ENCODE measurements at regions not wholly inside any gene's neighbourhood (a gene's known extent, or its start where the extent isn't known, plus 50 kb on each side); places are given as distances from the start of the nearest gene placed in this dataset.

- Histone ChIP-seq H3K27me3 (ENCODE audit: insufficient read depth, poor library complexity, severe bottlenecking) (no peaks in the 10 kb centered on the region), H3K4me3 (replicated peaks; ENCODE audit: insufficient read depth, low read length) (no peak overlapping the region)
- TF ChIP-seq CTCF (IDR thresholded peaks at IDR 0.05; ENCODE audit: insufficient read depth, low read length), result no peak
- no peak for TF ChIP-seq REST (IDR thresholded peaks at IDR 0.05; ENCODE audit: insufficient replicate concordance, low read depth)
- no peak for TF ChIP-seq SPI1 (IDR thresholded peaks at IDR 0.05; ENCODE audit: borderline replicate concordance, low read depth)
Measured at GRCh38 chr21:41682719-41683179, 84.1 kb downstream of the RIPK4 start.

GRCh38 chr21:41681939-41682718 is 84.7 kb downstream of the RIPK4 start:
- TF ChIP-seq POLR2AphosphoS5 (IDR thresholded peaks at IDR 0.05; ENCODE audit: low read depth) (no peak), REST (IDR thresholded peaks at IDR 0.05; ENCODE audit: insufficient replicate concordance, low read depth) (no peak), SPI1 (IDR thresholded peaks at IDR 0.05; ENCODE audit: borderline replicate concordance, low read depth) (no peak)
- DNase-seq (ENCODE audit: low read depth in 1 of 2, low spot score in 1 of 2), result no peak
- no peak overlapping the region for H3K27ac ChIP-seq (replicated peaks)

More at GRCh38 chr21:41682719-41683179, 84.1 kb downstream of the RIPK4 start:
- no peak overlapping the region for H3K27ac ChIP-seq (replicated peaks)
- DNase-seq (ENCODE audit: low read depth in 1 of 2, low spot score in 1 of 2), result no peak

GRCh38 chr21:41681348-41681801 is 85.5 kb downstream of the RIPK4 start:
- TF ChIP-seq SPI1 (IDR thresholded peaks at IDR 0.05; ENCODE audit: borderline replicate concordance, low read depth) (no peak), REST (IDR thresholded peaks at IDR 0.05; ENCODE audit: insufficient replicate concordance, low read depth) (no peak)
- Histone ChIP-seq H3K27me3 (ENCODE audit: insufficient read depth, poor library complexity, severe bottlenecking) (no peaks in the 10 kb centered on the region), H3K4me3 (replicated peaks; ENCODE audit: insufficient read depth, low read length) (no peak overlapping the region), H3K27ac (replicated peaks) (no peak overlapping the region)
- no peak for DNase-seq (ENCODE audit: low read depth in 1 of 2, low spot score in 1 of 2)

More at GRCh38 chr21:41681939-41682718, 84.7 kb downstream of the RIPK4 start:
- Histone ChIP-seq H3K27me3 (ENCODE audit: insufficient read depth, poor library complexity, severe bottlenecking) (no peaks in the 10 kb centered on the region), H3K4me3 (replicated peaks; ENCODE audit: insufficient read depth, low read length) (no peak overlapping the region)
